ENCODE measurements at regions not wholly inside any gene's neighbourhood (a gene's known extent, or its start where the extent isn't known, plus 50 kb on each side); places are given as distances from the start of the nearest gene placed in this dataset.

GRCh38 chr14:98684468-98684867 lies 587.5 kb downstream of the BCL11B start:
- ATAC-seq (no peak), DNase-seq (ENCODE audit: low spot score) (no peak)
- ChIA-PET POLR2A (no interaction called here), CTCF (no interaction called here)
- Mint-ChIP-seq H3K36me3 (no peaks in the 10 kb centered on the region), H3K4me1 (no peaks in the 10 kb centered on the region), H3K27me3 (ENCODE audit: low read depth) (no peaks in the 10 kb centered on the region; the same call in 1 of the 2 replicates), H3K4me3 (no peak overlapping the region), H3K9me3 (peaks cover 6% of the 10 kb centered on the region; the same call in 1 of the 2 replicates), H3K27ac (no peak overlapping the region)
- TF ChIP-seq ZNF121 (CRISPR knock-in tag; IDR thresholded peaks at IDR 0.05) = no peak
- no peak for TF ChIP-seq PREB (CRISPR knock-in tag; IDR thresholded peaks at IDR 0.05; ENCODE audit: borderline replicate concordance)
- TF ChIP-seq AR (CRISPR knock-in tag; IDR thresholded peaks at IDR 0.05) = no peak
- no peak for TF ChIP-seq SMAD4 (CRISPR knock-in tag; IDR thresholded peaks at IDR 0.05)
- TF ChIP-seq KAT7 (CRISPR knock-in tag; IDR thresholded peaks at IDR 0.05; ENCODE audit: borderline replicate concordance) = no peak
- no peak for TF ChIP-seq CREM (CRISPR knock-in tag; IDR thresholded peaks at IDR 0.05)
- TF ChIP-seq FOXP1 (CRISPR knock-in tag; IDR thresholded peaks at IDR 0.05; ENCODE audit: borderline replicate concordance) = no peak
- TF ChIP-seq RELA (CRISPR knock-in tag; IDR thresholded peaks at IDR 0.05; ENCODE audit: borderline replicate concordance) = no peak
- TF ChIP-seq SOX15 (CRISPR knock-in tag; IDR thresholded peaks at IDR 0.05) = no peak
- no peak for TF ChIP-seq ZNF281 (CRISPR knock-in tag; IDR thresholded peaks at IDR 0.05)
- no peak for TF ChIP-seq CREB1 (CRISPR knock-in tag; IDR thresholded peaks at IDR 0.05)
- no peak for TF ChIP-seq ZNF671 (CRISPR knock-in tag; IDR thresholded peaks at IDR 0.05)
- no peak for TF ChIP-seq ZNF512 (CRISPR knock-in tag; IDR thresholded peaks at IDR 0.05; ENCODE audit: borderline replicate concordance)
- TF ChIP-seq CBFB (CRISPR knock-in tag; IDR thresholded peaks at IDR 0.05; ENCODE audit: low read depth) = no peak
- TF ChIP-seq E2F5 (CRISPR knock-in tag; IDR thresholded peaks at IDR 0.05) = no peak

GRCh38 chr14:98685725-98686124 lies 586.3 kb downstream of the BCL11B start:
- DNase-seq (ENCODE audit: low spot score) = no peak
- Mint-ChIP-seq H3K27me3 (ENCODE audit: low read depth) (no peaks in the 10 kb centered on the region; the same call in 1 of the 2 replicates), H3K4me3 (no peak overlapping the region), H3K36me3 (no peaks in the 10 kb centered on the region), H3K27ac (no peak overlapping the region), H3K9me3 (peaks cover 6% of the 10 kb centered on the region; the same call in 1 of the 2 replicates), H3K4me1 (peaks cover 3% of the 10 kb centered on the region; the same call in 1 of the 2 replicates)
- POLR2A ChIA-PET = no interaction called here
- no peak for TF ChIP-seq SOX15 (CRISPR knock-in tag; IDR thresholded peaks at IDR 0.05)
- TF ChIP-seq ARID4B (CRISPR knock-in tag; IDR thresholded peaks at IDR 0.05; ENCODE audit: borderline replicate concordance) = no peak
- no peak for TF ChIP-seq IRF1 (CRISPR knock-in tag; IDR thresholded peaks at IDR 0.05)
- TF ChIP-seq SP1 (CRISPR knock-in tag; conservative IDR thresholded peaks at IDR 0.05) = no peak
- TF ChIP-seq NFATC4 (CRISPR knock-in tag; IDR thresholded peaks at IDR 0.05) = no peak
- TF ChIP-seq NR1H2 (CRISPR knock-in tag; IDR thresholded peaks at IDR 0.05) = no peak
- TF ChIP-seq OVOL2 (CRISPR knock-in tag; IDR thresholded peaks at IDR 0.05; ENCODE audit: borderline replicate concordance) = no peak
- ATAC-seq = no peak
- CTCF ChIA-PET = no interaction called here

Measured in WTC11 (cell line).